ENCODE measurements at regions not wholly inside any gene's neighbourhood (a gene's known extent, or its start where the extent isn't known, plus 50 kb on each side); places are given as distances from the start of the nearest gene placed in this dataset.
A peak's percentile ranks its signal among the peaks of the same experiment; 100 is the strongest.

DNA sequence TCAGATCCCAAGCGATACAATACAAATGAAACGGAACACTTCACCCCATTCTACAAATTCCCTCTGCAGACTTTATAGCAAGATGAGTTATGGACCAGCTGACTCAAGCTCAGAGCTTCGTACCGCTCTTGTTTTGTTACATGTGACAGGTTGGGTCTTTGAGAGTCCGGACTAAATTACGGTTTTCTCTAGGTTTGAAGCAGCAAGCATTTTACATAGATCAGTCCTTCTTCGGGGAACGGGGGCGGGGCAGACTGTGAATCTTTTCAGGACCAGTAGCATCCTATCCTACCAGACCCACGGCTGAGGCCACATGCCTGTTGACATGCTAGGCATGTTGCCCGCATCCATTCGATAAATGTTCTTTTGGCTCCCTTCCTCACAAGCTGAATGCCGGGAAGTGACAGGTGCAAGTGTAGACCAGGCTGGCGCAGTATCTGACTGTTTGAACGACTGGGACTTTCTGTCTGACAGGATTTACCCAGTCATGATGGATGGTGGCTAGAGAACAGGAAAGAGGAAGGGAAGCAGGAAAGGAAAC is 811.0 kb upstream of the GRAMD2B start:
- Histone ChIP-seq H3K27ac (no peak overlapping the region), H3K36me3 (replicated peaks in 1 of 2) (no peaks in the 10 kb centered on the region), H3K27me3 (no peaks in the 10 kb centered on the region), H3K4me1 (replicated peaks in 1 of 2) (peaks cover 0 to 10% of the 10 kb centered on the region in 2 donors), H3K9me3 (replicated peaks in 1 of 3) (no peaks in the 10 kb centered on the region), H3K4me3 (no peak overlapping the region)
- peak in 2 of 7 donors; percentile 22 to 54 for DNase-seq
- intact Hi-C loops (cut with DNase I) = no loop called here
- 76 to 81% (median 80%) methylated on average over 14 to 15 of the region's 15 CpGs for WGBS, 4 donors
- no peak for TF ChIP-seq POLR2A (IDR thresholded peaks at IDR 0.05)
- no peak for TF ChIP-seq CTCF (IDR thresholded peaks at IDR 0.05)

- intact Hi-C loops (cut with DNase I) = no loop called here
- Histone ChIP-seq H3K36me3 (replicated peaks in 1 of 2) (no peaks in the 10 kb centered on the region), H3K4me1 (replicated peaks in 1 of 2) (peaks cover 0 to 10% of the 10 kb centered on the region in 2 donors), H3K27me3 (no peaks in the 10 kb centered on the region), H3K9me3 (replicated peaks in 1 of 3) (no peaks in the 10 kb centered on the region), H3K4me3 (no peak overlapping the region), H3K27ac (no peak overlapping the region)
- TF ChIP-seq POLR2A (IDR thresholded peaks at IDR 0.05) = no peak
- TF ChIP-seq CTCF (IDR thresholded peaks at IDR 0.05) = no peak
- no peak for DNase-seq
Observed at GRCh38 chr5:125612776-125613175, 810.4 kb upstream of the GRAMD2B start.

GRCh38 chr5:125630237-125630636 is 793.0 kb upstream of the GRAMD2B start:
- H3K9me3 ChIP-seq (replicated peaks in 1 of 3) = no peaks in the 10 kb centered on the region
- WGBS, 4 donors = 86 to 94% (median 91%) methylated on average over 1 of the region's 1 CpG
- no peaks in the 10 kb centered on the region for H3K4me1 ChIP-seq (replicated peaks in 1 of 2)
- no peaks in the 10 kb centered on the region for H3K27me3 ChIP-seq
- TF ChIP-seq POLR2A (IDR thresholded peaks at IDR 0.05) (no peak), CTCF (IDR thresholded peaks at IDR 0.05) (no peak)
- intact Hi-C loops (cut with DNase I) = no loop called here
- H3K36me3 ChIP-seq (replicated peaks in 1 of 2) = no peaks in the 10 kb centered on the region
- H3K27ac ChIP-seq = no peak overlapping the region
- no peak overlapping the region for H3K4me3 ChIP-seq
- DNase-seq = no peak

- Histone ChIP-seq H3K36me3 (replicated peaks in 1 of 2) (no peaks in the 10 kb centered on the region), H3K9me3 (replicated peaks in 1 of 3) (no peaks in the 10 kb centered on the region), H3K27ac (no peak overlapping the region), H3K4me1 (replicated peaks in 1 of 2) (no peaks in the 10 kb centered on the region), H3K27me3 (no peaks in the 10 kb centered on the region), H3K4me3 (no peak overlapping the region)
- WGBS, 4 donors = 74 to 95% (median 87%) methylated on average over 1 of the region's 1 CpG
- intact Hi-C loops (cut with DNase I) = no loop called here
- no peak for DNase-seq
- no peak for TF ChIP-seq POLR2A (IDR thresholded peaks at IDR 0.05)
- no peak for TF ChIP-seq CTCF (IDR thresholded peaks at IDR 0.05)
Observed at GRCh38 chr5:125633523-125633922, 789.7 kb upstream of the GRAMD2B start.
